Jurkat, Clone E6-1 (cell line): ENCODE measurements at regions not wholly inside any gene's neighbourhood (a gene's known extent, or its start where the extent isn't known, plus 50 kb on each side); places are given as distances from the start of the nearest gene placed in this dataset.

Experiments
- DNase-seq: peaks from one replicate; pipeline ENCODE4 v3.0.0-alpha.2; 2011; ENCODE audit warnings: low read depth, low spot score
- H3K4me3 ChIP-seq: 2 replicates; pipeline ENCODE4 v1.5.1; 2011; ENCODE audit warnings: mild to moderate bottlenecking, low read length, control low read depth, moderate library complexity

DNA sequence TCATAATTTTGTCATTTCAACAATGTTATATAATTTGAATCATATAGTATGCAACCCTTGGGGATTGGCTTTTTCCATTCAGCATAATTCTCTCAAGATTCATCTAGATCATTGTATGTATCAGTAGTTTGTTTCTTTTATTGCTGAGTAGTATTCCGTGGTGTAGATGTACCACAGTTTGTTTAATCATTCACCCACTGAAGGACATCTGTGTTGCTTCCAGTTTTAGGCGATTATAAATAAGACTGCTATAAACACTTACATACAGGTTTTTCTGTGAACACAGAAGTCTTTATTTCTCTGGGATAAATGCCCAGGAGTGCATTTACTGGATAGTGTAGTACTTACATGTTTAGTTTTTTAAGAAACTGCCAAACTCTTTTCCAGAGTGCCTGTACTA lies 374.1 kb downstream of the DEPDC1B start:
- DNase-seq = no peak
- H3K4me3 ChIP-seq = no peak overlapping the region

DNA sequence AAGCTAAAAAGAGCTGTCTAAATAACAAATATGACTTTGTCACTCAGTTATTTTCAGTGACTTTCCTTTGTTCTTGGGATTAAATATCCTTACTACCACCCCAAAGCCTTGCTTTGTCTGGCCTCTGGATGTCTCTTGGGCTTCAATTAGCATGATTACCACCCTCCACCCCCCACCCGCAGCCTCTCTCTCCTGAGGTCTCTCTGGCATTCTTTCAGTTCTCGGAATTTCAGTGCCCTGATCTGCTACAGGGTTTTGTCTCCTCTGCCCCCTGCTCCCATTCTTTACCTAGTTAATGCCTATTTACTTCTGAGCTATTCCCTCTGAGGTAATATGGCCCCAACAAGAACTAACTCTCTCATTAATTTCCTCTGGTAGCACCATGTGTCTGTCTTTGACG lies 376.4 kb downstream of the DEPDC1B start:
- no peak for DNase-seq
- no peak overlapping the region for H3K4me3 ChIP-seq

DNA sequence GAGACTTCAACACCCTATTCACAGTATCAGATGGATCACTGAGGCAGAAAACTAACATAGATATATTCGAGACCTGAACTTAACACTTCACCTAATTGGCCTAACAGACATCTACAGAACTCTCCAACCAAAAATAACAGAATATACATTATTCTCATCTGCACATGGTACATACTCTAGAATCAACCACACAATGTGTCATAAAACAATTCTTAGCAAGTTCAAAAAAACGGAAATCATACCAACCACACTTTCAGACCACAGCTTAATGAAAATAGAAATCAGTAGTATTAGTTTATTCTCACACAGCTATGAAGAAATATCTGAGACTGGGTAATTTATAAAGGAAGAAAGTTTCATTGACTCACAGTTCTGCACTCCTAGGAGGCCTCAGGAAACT lies 387.9 kb downstream of the DEPDC1B start:
- no peak for DNase-seq

DNA sequence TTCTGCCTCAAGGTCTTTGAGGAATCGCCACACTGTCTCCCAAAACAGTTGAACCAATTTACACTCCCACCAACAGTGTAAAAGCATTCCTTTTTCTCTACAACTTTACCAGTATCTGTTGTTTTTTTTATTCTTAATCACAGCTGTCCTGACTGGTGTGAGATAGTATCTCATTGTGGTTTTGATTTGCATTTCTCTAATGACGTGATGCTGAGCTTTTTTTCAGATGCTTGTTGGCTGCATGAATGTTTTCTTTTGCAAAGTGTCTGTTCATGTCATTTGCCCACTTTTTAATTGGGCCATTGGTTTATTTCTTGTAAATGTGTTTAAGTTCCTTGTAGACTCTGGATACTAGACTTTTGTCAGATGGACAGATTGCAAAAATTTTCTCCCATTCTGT lies 400.0 kb downstream of the DEPDC1B start:
- no peak overlapping the region for H3K4me3 ChIP-seq
- DNase-seq = no peak

More for the DNA sequence above, 387.9 kb downstream of the DEPDC1B start:
- no peak overlapping the region for H3K4me3 ChIP-seq

DNA sequence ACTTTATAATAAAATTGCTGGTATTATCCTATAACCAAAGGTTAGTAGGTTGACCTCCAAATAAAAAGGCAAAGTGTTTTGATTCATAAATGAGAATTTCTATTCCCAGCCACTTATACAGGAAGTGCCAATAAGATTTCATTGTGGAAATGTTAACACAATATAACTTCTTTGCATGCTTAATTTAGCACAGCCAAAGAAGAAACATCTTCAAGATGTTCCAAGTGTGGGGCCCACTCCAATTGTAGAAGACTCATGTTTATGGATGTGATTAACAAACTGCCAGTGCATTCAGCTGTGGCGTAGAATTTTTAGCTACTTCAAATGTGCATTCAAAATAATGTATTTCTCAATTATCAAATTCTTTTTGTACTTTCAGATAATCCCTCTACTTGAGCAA lies 402.3 kb downstream of the DEPDC1B start:
- no peak overlapping the region for H3K4me3 ChIP-seq
- no peak for DNase-seq

DNA sequence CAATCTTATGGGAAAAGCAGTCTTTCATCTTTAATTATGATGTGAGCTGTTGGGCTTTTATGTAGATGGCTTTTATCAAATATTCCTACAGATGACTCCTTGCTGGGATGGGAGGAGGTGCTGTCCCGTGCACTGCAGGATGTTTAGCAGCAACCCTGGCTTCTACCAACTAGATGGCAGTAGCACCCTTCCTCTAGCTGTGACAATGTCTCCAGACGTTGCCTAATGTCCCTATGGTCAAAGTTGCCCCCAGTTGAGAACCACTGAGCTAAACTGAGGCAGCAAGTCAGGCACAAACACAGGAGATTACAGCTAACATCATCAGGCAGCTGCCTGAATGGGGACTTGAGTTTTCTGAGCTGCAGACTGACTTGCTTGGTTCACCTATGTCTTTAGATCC lies 401.9 kb upstream of the PDE4D start:
- no peak for DNase-seq

DNA sequence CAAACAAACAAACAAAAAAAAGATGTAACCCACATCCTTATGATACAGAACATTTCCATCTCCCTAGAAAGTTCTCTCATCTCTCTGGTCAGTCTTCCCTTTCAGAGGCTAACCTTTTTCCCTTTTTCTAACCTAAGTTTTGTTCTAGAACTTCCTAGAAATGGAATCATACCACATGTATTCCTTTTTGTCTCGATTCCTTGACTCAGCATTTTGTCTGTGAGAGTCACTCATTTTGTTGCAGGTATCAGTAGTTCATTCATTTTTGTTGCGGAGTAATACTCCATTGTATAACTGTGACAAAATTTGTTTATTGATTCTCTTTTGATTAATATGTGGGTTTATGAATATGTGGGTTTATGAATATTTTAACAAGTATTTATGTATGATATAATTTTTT lies 400.0 kb upstream of the PDE4D start:
- no peak for DNase-seq
- no peak overlapping the region for H3K4me3 ChIP-seq

More for the DNA sequence above, 401.9 kb upstream of the PDE4D start:
- no peak overlapping the region for H3K4me3 ChIP-seq

DNA sequence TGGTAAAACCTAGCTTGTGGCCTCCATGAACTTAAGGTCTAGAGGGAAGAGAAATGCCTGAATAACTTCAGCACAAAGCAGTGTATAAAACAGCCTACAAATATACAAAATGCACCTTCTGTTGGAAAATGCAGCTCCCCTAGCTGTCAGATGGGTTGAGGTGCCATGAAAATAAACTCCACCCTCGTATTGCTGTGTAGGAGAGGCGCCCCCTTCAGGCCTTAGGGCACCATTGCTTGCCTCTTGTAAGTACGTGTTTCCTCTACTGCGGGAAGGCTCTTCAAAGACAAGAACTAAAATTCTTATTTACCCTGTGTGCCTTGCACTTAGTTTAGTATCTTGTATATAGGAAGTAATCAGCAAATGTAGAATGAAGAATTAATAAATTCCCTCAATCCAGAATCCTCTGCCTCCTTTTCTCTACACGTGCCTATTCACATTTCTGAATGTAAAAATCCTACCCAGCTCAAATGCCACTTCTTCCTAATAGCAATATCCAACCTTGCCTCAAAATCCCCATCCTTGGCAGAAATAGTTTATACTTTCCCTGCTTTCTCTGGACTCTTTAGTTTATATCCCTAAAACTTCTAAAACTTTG lies 393.7 kb upstream of the PDE4D start:
- no peak overlapping the region for H3K4me3 ChIP-seq
- DNase-seq = peak; percentile 78

DNA sequence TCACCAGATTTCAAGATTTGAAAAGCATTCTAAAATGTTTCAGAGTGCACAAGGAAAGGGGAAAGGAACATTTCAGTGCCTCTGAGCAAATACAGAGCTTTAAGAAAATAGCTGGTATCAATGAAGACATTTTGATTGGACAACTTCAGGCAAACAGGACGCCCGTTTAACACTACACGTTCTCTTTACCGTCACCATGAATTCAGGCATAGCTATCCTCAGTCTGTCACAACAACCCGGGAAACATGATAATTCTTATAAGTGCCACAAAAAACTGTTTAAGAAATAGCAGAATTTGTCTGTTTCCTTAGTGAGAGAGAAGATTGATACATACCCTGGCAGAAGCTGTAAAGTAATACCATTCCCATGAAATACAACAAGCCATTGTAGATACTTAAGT lies 392.4 kb upstream of the PDE4D start:
- H3K4me3 ChIP-seq = no peak overlapping the region
- DNase-seq = no peak

DNA sequence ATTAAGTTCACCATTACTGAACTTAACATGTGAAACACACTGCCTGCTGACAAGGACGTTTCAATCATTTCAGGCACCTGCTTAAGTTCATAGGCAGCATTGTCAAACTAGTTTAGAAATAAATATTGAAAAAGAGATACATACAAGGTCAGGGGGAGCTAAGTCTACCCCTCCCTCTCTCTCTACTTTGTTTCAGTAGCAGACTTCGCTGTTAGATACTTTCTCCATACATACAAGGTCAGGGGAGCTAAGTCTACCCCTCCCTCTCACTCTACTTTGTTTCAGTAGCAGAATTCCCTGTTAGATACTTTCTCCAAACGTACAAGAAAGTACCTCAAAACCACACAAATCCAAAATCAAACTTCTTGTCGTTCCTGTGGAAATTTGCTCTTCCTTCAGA lies 387.4 kb upstream of the PDE4D start:
- H3K4me3 ChIP-seq = no peak overlapping the region
- no peak for DNase-seq

DNA sequence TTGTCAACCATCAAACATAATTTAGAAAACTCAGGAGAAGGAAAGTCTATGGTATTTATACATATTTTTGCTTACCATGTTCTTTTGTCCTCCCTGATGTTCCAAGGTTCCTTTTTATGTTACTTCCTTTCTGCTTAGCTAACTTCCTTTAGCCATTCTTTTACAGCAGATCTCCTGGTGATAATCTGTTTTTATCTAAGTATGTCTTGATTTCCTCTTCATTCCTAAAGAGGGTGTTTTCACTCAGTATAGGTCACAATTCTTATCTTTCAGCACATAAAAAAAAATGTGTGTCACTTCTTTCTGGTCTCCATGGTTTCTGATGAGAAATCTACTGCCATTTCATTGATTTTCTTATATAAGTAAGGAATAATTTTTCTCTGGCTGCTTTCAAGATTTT lies 384.4 kb upstream of the PDE4D start:
- DNase-seq = no peak
- H3K4me3 ChIP-seq = no peak overlapping the region

DNA sequence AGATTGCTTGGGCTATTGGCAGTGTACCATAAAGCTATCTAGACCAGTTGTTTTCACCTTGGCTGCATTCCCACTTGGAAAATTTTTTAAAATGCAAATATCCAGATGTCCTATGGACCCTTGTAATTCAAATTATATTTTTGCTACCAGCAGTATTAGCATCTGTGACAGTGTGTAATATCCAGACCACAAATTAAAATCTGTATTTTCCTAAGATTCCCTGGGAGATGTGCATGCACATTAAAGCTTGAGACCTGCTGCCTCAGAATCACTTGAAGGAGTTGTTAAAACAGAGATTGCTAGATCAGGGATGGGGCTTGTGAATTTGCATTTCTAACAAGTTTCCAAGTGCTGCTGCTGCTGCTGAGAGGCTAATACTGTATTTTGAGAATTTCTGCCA lies 381.2 kb upstream of the PDE4D start:
- no peak overlapping the region for H3K4me3 ChIP-seq
- DNase-seq = no peak

DNA sequence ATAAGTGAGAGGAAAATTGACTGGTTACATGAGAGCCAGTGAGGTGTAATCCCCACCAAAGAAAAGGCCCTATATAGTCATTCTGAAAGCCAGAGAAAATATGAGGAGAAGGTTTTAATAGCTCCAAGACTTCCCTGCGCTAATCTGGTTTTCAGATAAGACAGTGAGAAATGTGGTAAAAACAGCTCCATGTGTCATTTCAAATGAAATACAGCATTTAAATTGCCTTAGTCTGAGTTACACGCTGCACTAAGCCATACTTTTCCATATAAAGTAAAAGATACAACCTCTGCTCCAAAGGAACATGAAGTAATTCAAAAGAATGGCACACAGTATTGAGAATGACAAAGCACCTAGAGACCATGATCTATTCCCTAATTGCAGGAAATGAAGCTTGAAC lies 378.0 kb upstream of the PDE4D start:
- no peak overlapping the region for H3K4me3 ChIP-seq

DNA sequence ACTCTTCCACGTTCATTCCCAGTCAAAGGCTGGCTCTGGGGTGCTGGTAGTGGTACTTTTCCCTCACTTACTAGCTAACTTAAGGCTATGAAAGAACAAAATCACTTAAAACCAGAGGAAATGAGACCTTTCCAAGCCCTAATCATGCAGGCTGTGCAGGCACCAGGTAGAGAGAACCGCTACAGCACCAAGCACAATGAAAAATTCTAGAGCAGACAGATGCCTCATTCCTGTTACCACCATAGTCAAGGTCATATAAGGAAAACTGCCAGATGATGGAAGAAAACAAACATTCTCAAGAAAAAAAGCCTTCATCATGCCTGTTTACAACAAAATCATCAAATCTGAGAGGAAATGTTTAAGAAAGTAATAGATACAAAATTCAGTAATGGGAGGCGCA lies 374.4 kb upstream of the PDE4D start:
- no peak for DNase-seq
- H3K4me3 ChIP-seq = no peak overlapping the region

More for the DNA sequence above, 378.0 kb upstream of the PDE4D start:
- DNase-seq = no peak

DNA sequence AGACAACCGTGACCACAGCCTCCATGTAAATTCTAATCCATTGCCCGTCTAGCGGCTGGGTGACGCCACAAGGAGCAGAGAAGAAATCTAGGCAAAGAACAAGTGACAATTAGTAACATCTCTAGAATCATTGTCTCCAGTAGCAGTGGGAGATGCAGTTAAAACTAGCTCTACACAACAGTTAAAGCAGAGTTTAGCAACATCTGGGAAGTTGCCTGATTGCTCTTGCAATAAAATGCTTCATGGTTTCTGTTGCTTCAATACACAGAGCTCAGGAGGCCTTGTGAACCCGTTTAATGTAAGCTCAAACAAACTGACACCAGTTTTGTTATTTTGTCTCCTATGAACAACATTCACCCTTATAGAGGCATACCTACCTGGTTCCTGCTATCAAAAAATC lies 369.8 kb upstream of the PDE4D start:
- H3K4me3 ChIP-seq = no peak overlapping the region
- no peak for DNase-seq

DNA sequence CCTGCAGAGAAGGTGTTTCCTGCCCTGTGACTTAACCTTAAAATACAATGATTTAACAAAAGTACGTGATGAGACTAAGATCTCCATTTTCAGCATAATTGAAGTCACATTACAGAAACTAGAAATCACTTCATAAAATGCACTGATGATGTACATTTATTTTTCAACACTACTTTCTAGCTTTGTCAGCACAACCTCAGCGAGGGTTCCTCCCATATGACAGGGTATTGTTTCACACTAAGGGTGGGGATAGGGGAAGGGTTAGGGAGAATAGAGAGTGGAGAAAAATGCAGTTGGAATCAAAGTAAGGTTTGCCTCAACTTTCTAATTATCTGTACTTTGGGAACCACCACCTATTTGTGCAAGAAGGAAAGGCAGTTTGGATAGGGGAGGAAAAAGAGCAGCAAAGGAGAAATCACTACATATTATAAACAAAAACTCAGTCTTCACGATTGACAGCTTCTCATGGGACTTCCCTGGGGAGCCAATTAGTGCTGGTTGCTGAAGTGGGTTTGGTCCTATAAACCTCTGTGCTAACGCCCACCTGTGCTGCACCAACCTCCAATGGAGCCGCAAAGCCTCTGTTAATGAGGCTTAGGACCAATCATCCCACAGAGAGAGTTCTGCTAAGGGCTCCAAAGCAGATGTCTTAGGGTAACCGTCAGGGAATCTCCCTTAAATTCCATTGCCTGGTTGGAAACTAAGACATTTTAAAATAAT lies 369.2 kb upstream of the PDE4D start:
- DNase-seq = no peak

DNA sequence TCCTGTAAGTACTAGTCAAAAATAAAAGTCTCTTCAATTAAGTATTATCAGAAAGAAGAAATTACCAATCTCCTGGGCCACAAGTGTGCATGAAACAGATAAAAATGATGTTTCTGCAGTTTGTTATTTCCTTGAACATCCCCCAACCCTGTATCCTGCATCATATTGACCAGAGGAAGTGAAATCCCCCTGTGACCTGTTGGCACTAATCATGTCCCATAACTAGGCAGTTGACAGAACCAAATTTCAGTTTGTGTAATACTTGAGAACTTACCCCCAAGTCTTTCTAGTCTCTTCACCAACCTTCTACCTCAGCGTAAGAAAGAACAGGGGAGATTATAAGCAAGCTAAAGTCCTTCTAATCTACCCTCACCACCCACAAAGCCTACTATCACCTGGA lies 368.2 kb upstream of the PDE4D start:
- no peak for DNase-seq
- no peak overlapping the region for H3K4me3 ChIP-seq

More for the DNA sequence above, 369.2 kb upstream of the PDE4D start:
- H3K4me3 ChIP-seq = no peak overlapping the region

DNA sequence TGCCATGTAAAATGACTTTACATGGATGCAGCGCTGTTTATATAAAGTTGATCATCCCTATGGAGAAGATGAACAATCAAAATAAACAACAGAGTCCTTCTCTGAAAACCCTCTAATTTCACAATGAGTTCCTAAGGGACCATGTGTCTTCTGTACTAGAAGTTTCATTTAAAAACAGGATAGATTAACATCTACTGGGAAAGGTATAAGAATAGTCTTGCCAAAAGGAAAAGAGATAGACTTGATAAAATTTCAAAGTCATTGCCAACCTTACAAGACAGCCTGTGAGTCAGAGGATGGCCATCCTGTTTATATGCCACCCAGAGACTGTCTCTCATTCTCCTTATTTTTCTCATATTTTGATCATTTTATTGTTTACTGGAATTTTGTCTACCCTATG lies 367.1 kb upstream of the PDE4D start:
- DNase-seq = no peak
- no peak overlapping the region for H3K4me3 ChIP-seq

DNA sequence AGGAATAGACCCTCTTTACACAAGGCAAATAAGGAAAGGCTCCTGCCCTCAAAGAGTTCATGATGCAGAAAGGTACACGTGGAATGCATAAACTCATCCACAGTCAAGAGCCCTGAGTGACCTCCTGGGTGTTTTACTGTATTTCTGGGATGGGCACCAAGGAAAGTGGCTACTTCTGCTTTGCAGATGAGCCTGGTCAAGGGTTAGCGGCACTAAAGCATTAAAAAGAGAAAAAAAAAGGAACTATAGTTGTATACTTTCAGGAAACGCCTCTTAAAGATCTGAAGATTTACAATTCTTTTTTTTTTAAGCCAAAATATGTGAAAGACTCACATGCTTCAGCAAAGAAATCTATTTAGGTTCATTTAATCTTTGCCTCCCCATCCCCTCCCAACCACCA lies 366.2 kb upstream of the PDE4D start:
- DNase-seq = no peak
- H3K4me3 ChIP-seq = no peak overlapping the region

DNA sequence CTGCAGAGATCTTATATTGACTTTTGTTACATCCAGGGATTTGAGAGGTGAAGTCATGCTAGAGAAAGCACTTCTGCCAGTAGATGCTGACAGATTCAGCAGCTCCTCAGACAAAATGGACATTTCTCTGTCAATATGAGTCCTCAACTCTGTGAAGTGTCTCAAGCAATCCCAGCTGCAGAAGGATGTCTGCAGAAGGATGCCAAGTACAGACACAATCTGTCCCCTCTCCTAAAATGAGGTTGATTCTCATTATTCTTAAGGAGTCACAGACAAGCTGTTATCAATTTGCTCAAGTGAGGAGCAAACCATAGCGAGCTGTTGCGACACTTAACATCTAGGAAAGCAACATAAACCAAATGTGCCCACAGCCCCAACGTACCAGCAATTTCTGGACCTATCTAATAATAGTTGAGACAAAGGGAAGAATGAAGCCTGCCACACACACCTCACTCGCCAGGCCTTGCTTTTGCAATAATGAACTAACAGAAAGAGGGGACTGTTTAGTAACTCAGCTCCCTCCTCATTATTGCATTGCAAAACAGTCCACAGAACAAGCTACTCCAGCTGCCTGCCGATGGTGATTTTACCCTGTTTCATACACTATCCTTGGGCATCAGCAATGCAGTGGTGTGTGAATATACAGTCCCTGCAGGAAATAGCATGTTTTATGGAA lies 364.2 kb upstream of the PDE4D start:
- no peak for DNase-seq
- no peak overlapping the region for H3K4me3 ChIP-seq

DNA sequence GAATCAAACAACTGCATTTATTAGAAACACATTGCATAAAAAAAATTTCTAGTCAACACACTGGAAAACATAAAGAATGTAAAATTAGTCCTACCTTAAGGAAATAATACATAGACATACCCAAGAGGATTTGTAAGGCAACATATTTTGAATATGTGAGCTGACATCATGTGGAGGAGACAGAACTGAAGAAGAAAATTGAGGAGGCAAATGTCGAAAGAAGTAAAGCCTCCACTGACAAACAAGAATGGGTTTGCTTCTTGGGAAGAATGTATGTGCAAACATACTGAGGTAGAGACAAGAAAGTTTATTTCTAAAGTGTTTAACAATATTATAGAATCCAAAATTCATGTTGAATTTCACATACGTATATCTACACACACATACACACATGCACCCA lies 363.0 kb upstream of the PDE4D start:
- no peak for DNase-seq
- no peak overlapping the region for H3K4me3 ChIP-seq
